ACHN (cell line): ENCODE measurements at regions not wholly inside any gene's neighbourhood (a gene's known extent, or its start where the extent isn't known, plus 50 kb on each side); places are given as distances from the start of the nearest gene placed in this dataset.
"Not testable (repeated sequence)": the region's sequence is repeated elsewhere in the genome, so short reads cannot be mapped to it uniquely, and the experiment has no call there.

ENCODE experiments used
- DNase-seq: peaks from one replicate; pipeline ENCODE4 v3.0.0-alpha.2; 2015
- in situ Hi-C: cut with HindIII; loops from 2 replicates; pipeline ENCODE4 v1.10.0; 2017; ENCODE audit warnings: low sequenced_read_pairs, low pct_ligation_motif_present, low pct_unique_long_range_greater_than_20kb

DNA sequence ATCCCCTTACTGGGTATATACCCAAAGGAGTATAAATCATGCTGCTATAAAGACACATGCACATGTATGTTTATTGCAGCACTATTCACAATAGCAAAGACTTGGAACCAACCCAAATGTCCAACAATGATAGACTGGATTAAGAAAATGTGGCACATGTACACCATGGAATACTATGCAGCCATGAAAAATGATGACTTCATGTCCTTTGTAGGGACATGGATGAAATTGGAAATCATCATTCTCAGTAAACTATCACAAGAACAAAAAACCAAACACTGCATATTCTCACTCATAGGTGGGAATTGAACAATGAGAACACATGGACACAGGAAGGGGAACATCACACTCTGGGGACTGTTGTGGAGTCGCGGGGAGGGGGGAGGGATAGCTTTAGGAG is 161.7 kb upstream of the PHACTR1 start:
- in situ Hi-C loops, DNase-seq: not testable (repeated sequence)

DNA sequence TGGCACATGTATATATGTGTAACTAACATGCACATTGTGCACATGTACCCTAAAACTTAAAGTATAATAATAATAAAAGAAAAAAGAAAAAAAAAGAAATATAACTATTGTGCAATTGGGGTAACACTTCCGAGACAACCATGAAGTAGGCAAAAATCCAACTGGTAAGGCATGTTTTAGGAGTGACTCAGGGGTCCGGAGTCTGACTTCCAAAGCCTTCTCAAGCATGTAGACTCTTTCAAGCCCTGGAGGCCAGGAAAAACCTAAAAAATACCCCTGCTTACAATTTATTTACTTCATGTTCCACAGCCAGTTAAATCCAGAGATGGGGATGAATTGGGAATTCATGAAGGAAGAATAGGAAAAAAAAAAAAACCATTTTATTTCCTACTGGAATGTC is 161.3 kb upstream of the PHACTR1 start:
- in situ Hi-C loops, result no loop called here

DNA sequence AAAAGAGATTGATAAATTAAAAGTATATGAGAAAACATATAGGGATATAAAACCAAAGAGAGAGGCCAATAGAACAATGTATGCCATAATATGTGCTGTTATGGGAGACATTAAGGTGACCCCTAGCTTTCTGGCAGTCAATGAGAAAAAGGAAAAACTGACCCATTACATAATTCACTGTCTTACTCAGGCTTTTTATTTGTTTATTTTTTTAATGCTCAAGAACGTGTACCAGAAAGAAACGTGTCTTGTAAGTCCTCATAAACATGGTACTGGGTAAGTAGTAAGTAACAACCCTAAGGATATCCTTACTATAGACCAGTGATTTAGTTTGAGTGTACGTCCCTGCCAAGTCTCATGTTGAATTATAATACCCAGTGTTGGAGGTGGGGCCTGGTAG is 160.8 kb upstream of the PHACTR1 start:
- no peak for DNase-seq
- in situ Hi-C loops, result no loop called here

More for the DNA sequence above, 161.3 kb upstream of the PHACTR1 start:
- no peak for DNase-seq

DNA sequence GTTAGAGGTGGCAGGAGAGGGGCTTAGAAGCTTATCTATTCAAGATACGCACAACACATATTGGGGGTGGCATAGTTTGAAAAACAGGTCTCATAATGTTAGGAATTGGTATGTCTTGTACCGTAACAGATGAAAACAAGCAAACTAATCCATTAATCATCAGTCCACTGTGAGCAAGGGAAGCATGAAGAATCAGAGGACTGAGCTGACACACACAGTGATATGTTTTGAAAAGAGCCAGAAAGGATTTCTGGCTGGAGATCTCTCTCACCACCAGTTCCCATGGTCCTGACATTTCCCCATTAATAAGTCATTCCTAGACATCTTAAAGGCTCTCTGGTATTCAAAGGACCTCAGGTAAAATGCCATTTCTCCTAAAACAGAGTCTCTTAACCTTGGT is 158.8 kb upstream of the PHACTR1 start:
- in situ Hi-C loops, result no loop called here
- DNase-seq, result no peak

DNA sequence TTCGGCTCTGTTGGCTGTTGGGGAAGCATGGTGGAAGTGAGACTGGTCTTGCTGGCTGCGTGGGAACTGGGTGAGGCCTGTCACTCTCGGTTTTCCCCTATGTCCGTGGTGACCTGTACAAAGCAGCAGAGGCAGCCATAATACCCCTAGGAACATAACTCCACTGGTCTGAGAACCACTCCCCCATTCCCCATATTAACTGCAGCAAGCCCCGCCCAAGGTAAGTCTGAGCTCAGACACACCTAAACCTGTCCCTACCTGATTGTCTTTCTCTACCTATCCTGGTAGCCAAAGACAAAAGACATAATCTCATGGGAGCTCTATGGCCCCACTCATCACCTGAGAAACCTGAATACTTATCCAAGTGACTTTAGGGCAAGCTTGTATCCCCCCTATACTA is 156.3 kb upstream of the PHACTR1 start:
- in situ Hi-C loops, result no loop called here
- no peak for DNase-seq

DNA sequence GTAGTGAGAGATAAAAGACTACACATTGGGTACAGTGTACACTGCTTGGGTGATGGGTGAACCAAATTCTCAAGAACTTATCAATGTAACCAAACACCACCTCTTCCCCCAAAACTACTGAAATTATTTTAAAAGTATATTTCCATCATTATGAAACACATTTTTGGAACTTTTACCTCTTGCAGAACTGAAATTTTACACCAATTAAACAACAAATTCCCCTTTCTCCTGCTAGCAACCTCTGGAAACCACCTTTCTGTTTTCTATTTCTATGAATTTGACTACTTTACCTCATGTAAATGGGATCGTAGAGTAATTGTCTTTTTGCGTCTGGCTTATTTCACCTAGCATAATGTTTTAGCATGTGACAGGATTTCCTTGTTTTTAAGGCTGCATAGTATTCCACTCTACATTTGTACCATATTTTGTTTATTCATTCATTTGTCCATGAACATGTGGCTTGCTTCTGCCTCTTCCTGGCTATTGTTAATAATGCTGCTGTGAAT is 149.9 kb upstream of the PHACTR1 start:
- DNase-seq, result no peak
- in situ Hi-C loops, result no loop called here

DNA sequence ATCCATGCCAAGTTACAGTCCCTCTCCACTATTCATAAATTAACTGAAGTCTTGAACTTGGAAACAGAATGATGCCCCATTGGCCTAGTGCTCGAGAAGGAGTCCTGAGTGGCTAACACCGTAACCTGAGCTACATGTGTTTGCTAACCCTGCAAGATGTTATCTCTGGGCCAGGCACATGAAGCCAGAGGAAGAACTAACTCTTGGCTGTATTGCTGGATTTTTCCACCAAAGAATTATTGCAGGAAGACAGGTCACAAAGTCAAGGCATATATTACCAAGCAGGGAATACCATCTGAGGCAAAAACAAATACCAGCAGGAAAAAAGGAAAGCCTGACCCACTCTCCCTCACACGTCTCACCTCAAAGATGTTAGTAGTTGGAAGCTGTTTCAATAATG is 148.9 kb upstream of the PHACTR1 start:
- in situ Hi-C loops, result no loop called here
- DNase-seq, result no peak

DNA sequence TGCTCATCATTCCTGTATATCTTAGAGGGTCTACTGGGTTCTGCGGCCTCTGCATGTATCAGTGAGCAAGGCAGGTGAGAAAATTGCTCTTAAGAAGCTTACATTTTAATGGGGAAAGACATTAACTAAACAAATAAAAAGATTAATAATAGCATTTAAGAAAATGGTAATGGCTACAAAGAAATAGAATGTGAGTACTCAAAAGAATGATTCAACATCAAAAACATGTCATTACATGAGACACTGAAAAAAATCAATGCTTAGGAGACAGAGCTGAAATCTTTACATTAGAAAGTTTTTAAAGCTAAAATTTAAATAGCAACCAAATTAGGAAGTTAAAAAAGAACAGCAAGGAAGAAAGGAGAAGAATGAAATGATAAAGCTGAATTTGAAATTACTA is 146.9 kb upstream of the PHACTR1 start:
- no peak for DNase-seq
- in situ Hi-C loops, result no loop called here

DNA sequence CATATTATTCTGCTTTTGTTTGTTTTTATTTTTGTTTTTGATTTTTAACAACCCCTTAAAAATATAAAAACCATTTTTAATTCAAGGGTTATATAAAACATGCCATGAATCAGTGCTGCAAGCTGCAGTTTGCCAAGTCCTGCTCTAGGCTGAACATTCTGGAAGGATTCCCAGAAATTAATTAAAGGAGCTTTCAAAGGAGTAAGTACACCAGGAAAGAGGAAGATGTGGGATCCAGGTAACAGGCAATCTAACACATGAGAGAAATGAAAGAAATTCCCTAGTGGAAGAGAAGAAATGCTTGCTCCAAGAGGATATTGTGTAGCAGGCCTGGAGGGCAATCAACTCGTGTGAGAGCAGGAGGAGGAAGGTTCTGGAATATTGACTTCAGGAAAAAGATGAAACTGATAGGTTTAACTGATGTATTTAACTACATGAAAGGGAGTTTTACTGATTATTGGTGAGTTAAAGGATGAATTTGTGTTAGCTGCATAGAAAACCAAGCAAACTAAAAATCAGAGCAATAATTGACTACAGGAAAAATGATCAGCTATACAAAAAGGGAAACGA is 146.0 kb upstream of the PHACTR1 start:
- in situ Hi-C loops, result no loop called here
- DNase-seq, result no peak

DNA sequence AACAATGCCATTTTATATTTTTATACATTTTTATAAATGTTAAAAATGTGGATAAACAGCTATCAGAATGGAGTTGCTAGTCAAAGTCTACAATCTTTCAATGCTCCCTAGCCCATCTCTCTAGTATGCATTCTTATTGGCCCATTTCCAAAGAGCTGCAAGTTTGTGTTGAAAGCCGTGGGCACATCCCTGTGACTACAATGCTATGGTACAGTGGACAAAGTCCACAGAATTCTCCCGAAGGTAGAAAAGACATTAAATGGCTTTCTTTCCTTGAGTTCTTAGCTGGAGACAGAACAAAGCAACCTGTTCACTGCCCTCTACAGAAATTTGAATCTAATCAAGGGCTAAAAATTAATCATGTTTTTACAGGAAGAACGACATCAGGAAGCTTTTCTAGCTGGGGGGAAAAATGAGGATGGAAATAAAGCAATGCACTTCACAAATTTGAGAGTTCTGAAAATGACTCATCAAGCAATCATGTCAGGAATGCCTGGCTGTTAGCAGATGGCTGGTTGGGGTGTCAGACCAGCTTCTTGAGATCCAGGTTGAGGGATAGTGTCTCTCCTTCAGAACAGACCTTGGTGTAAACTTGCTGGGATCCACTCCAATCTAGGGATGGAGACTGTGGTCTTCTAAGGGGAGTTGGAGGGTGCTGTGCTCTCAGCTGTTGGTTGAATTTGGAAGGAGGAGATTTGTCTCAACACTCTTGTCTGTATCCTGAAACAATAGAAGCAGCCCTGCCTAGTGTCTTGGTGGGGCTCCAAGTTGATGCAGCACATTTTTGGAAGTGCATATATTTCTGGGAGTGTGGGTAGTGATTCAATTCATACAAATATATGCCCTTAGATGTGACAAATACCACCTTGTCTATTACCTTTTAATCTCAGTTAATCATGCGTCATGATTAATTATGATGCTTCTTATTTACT is 143.4 kb upstream of the PHACTR1 start:
- in situ Hi-C loops, result no loop called here
- peak; percentile 86 for DNase-seq

DNA sequence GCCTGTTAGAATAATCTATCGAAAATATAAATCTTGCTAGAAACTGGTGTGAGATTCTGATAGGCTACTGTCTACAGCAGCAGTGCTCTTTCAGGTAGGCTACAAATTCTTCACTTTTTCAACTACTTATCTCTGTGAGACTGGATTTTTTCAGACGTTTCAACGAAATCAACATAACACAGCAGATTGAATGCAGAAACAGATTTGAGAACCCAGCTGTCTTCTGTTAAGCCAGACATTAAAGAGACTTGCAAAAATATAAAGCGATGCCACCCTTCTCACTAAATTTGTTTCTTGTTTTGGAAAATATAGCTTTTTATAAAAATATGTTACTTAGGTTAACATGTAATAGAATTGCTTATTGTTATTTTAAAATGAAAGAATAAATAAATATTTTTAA is 140.6 kb upstream of the PHACTR1 start:
- DNase-seq, result no peak

DNA sequence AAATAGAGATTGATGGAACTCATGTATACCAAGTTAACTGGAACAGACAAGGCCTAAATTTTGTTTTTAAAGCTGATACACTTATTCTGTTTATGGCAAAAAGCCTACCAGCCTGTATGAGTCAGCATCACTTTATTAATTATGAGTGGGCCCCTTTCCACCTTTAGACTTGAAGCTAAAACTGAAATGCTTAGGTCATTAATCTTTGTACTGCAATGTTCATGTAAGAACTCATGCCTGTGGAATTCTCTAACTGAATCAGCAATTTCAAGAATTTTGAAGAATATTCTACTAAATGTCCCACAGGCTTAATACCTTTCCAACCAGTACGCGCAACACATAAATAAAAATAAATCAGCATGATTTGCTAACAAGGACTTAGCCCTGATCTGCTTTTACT is 140.2 kb upstream of the PHACTR1 start:
- in situ Hi-C loops, result no loop called here
- DNase-seq, result no peak

More for the DNA sequence above, 140.6 kb upstream of the PHACTR1 start:
- in situ Hi-C loops, result no loop called here

DNA sequence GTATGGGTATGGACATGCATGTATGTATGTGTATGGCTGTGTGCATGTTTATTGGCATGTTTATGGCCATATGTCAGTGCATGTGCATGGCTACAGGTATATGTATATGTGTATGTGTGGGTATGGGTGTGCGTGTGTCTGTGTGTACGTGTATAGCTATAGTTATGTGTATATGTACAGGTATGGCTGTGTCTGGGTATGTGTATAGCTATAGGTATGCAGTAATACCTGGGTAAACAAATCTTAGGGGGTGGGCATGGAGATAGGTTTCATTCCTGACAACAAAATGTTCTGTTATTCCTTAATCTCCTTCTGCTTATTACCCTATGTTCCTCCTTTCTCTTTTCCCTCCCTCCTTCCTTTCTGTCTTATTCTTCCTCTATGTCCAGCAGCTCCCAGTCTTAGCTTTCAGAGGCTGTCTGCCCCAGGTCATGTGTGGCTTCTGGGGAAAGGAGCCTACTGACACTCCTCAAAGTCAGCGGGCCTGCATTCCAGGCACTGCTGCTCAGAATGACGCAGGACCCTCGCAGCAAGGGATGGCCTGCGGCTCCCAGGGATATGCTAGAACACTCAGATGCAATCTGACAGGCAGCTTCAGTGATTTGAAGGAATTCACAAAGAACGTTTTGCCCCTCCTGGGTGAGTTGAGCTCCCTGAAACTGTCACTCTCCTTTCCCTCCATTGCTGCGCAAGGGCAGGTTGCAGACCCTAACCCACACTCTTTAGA is 139.3 kb upstream of the PHACTR1 start:
- DNase-seq, result no peak
- in situ Hi-C loops, result no loop called here

DNA sequence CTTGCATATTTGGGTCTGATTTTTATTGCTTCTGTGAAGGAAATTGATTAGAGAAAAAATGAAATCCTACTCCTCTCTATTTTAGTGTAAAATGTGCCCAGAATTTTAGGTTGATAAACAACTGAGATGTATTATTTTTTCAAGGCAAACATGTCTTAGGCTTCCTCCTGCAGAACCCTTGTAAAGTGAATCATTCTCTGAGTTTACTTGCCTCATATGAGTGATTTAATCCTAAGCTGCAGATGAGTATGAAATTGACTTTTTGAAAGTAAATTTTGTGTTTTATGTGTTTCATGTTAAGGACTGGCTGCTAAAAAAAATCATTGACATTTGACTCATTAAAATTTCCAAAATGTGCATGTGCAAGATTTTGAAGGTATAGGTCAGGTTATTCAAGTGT is 138.5 kb upstream of the PHACTR1 start:
- no peak for DNase-seq
- in situ Hi-C loops, result no loop called here

DNA sequence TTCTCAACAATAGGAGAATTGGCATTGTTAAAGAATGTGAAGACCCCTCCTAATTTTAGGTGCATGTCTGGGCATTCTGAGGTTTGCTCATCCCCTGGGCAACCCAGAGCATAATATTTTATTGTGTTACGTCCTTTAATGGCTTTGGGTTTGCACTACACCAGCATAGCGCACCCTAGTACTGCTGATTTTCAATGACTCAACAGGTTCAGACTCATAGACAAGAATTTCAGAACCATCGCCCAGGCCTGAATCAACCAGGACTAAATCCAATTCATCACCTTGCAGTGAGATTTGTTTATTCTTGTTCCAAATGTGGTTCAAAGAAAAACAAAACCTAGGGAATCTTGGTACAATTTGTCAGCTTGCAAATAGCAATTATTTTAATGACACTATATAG is 137.8 kb upstream of the PHACTR1 start:
- in situ Hi-C loops, result no loop called here
- no peak for DNase-seq

DNA sequence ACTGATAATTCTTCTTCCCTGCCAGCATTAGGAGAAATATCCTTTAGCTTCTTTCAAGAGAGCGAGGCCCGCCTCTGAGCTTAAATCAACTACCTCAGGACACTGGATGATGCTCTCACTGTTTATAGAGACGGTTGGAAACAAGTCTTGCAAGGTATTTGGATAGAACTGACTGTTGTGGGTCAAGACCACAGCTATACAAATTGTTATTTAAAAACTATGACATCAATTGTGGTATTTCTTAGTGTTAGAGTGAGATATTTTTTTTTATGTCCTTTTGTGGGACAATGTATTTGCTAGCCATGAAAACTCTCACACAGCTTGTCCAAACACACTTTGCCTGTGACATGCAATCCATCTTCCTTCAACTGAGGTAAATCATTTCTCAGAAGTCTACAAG is 136.3 kb upstream of the PHACTR1 start:
- in situ Hi-C loops, result no loop called here
- DNase-seq, result no peak

DNA sequence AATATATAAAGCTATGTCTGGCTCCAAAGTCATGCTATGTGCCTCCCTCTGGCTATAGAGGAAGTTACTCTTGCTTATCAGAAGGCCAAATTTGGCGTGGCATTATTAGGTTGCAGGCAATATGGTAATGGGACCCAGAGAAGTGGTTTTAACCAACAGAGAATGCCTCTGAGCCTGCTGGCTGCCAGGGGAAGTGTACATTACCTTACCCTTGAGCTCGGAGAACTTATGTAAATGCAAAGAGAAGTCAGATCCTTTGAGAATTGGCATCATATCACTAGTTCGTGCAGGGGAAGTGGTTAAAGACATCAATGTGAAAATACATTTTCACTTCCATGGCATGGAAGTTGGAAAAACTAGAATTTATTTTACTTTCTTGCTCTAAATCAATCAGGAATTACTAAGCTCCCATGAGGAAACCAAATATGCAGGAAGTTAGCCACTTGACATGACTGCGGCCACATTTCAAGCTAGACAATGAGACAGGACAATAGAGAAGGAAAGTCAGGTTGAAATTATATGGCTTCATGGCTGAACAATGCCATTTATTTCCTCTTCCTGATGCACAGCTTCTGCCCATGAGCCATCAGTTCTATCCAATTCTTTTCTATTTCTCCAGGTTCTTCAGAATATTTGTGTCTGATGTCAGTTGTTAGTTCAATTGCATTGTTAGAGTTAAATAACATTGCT is 134.0 kb upstream of the PHACTR1 start:
- DNase-seq, result no peak
- in situ Hi-C loops, result no loop called here

DNA sequence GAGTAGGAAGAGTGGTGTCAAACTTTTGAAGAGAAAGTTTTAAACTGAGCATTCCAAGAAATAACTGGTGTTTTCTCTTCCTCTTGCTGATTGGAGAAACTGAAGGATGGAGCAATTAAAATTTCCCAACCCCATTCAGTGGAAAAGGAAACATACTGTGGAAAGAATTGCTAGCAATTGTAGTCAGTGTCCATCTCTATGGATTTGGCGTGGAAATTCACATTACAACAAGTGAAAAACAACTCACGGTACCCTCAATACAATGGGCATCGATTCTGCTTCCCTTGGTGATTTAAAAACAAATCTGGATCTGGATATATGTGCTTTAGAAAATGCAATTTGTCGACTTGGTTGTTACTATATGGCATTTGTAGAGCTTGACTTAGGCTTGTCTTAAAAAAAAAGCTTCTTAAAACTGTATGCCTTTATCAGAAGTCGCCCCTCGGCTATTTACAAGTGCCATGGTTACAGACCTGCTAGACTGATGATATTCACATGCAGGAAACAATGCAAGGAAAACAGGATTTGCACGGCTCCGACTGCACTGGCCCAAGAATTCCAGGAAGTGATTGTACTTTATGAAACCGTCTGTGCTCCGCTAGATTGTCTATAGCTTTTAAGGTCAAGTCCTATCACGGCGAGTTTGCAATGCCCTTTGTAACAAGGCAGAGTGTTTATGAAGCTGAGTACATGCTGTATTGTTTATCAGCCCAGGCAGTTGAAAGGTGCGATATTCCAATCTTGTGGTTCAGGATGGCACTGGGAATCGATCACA is 131.7 kb upstream of the PHACTR1 start:
- in situ Hi-C loops, result no loop called here
- no peak for DNase-seq
